Lower leg skin (tissue), 4 donors: ENCODE measurements at regions not wholly inside any gene's neighbourhood (a gene's known extent, or its start where the extent isn't known, plus 50 kb on each side); places are given as distances from the start of the nearest gene placed in this dataset.
"Not testable (repeated sequence)": the region's sequence is repeated elsewhere in the genome, so short reads cannot be mapped to it uniquely, and the experiment has no call there.

Source experiments
- DNase-seq, 2 donors: peaks; one replicate each; pipeline ENCODE4 v3.0.0-alpha.2; 2019; ENCODE audit warnings: low spot score in 2 of 2
- H3K4me3 ChIP-seq: fragments of 200-600 bp; sonication (generic); 2 replicates; pipeline ENCODE4 v1.5.1; 2017; ENCODE audit warnings: mild to moderate bottlenecking, low read depth; ENCODE audit not compliant: poor library complexity, severe bottlenecking
- CTCF ChIP-seq, 3 donors: fragments of 450-650 bp; IDR thresholded peaks; one replicate each; pipeline ENCODE4 v1.5.1; 2016; ENCODE audit warnings: antibody characterized with exemption in 3 of 3, mild to moderate bottlenecking in 3 of 3, moderate library complexity in 2 of 3
- POLR2A ChIP-seq, 2 donors: fragments of 450-650 bp; IDR thresholded peaks; one replicate each; pipeline ENCODE4 v1.6.1; 2016 to 2017; ENCODE audit warnings: antibody characterized with exemption in 2 of 2, mild to moderate bottlenecking in 1 of 2, moderate library complexity in 1 of 2
- WGBS, 2 donors: methylation state at CpG; one replicate each; pipeline ENCODE4 v1.1.5; 2018; 5-methylcytosine and 5-hydroxymethylcytosine counted together
- intact Hi-C: fragments of 100-400 bp; cut with DNase I; formaldehyde crosslinking; loops from one replicate; pipeline ENCODE4 v1.15.0; 2023; ENCODE audit warnings: low total_unique reads

- no peak overlapping the region for H3K4me3 ChIP-seq
- 58 to 60% methylated on average over 5 of the region's 5 CpGs for WGBS, 2 donors
- intact Hi-C loops, result no loop called here
- TF ChIP-seq CTCF (IDR thresholded peaks at IDR 0.05) (no peak), POLR2A (IDR thresholded peaks at IDR 0.05) (no peak)
- no peak for DNase-seq
Observed at GRCh38 chr9:90070056-90070455, 465.2 kb downstream of the GADD45G start.

- intact Hi-C loops, result no loop called here
- 88 to 93% methylated on average over 1 of the region's 1 CpG for WGBS, 2 donors
- H3K4me3 ChIP-seq, result no peak overlapping the region
- no peak for TF ChIP-seq POLR2A (IDR thresholded peaks at IDR 0.05)
- no peak for TF ChIP-seq CTCF (IDR thresholded peaks at IDR 0.05)
- DNase-seq, result no peak
Observed at GRCh38 chr9:90070469-90070868, 465.7 kb downstream of the GADD45G start.

GRCh38 chr9:90070931-90071660 lies 466.3 kb downstream of the GADD45G start:
- TF ChIP-seq POLR2A (IDR thresholded peaks at IDR 0.05) (no peak), CTCF (IDR thresholded peaks at IDR 0.05) (no peak)
- intact Hi-C loops, result no loop called here
- no peak overlapping the region for H3K4me3 ChIP-seq
- WGBS, 2 donors, result 78 to 83% methylated on average over 7 of the region's 7 CpGs
- DNase-seq, result no peak

GRCh38 chr9:90073186-90073945 lies 468.6 kb downstream of the GADD45G start:
- no peak overlapping the region for H3K4me3 ChIP-seq
- intact Hi-C loops, result no loop called here
- 90 to 93% methylated on average over 3 of the region's 3 CpGs for WGBS, 2 donors
- TF ChIP-seq CTCF (IDR thresholded peaks at IDR 0.05) (no peak), POLR2A (IDR thresholded peaks at IDR 0.05) (no peak)
- DNase-seq, result no peak

GRCh38 chr9:90074316-90074962 lies 469.6 kb downstream of the GADD45G start:
- intact Hi-C loops, result no loop called here
- WGBS, 2 donors, result 84 to 86% methylated on average over 6 of the region's 6 CpGs
- DNase-seq, result no peak
- TF ChIP-seq CTCF (IDR thresholded peaks at IDR 0.05) (no peak), POLR2A (IDR thresholded peaks at IDR 0.05) (no peak)
- H3K4me3 ChIP-seq, result no peak overlapping the region

GRCh38 chr9:90077598-90077997 lies 472.8 kb downstream of the GADD45G start:
- DNase-seq, H3K4me3 ChIP-seq, intact Hi-C loops: not testable (repeated sequence)
- 82 to 90% methylated on average over 3 of the region's 3 CpGs for WGBS, 2 donors
